ENCODE measurements at regions not wholly inside any gene's neighbourhood (a gene's known extent, or its start where the extent isn't known, plus 50 kb on each side); places are given as distances from the start of the nearest gene placed in this dataset.
"Not testable (repeated sequence)": the region's sequence is repeated elsewhere in the genome, so short reads cannot be mapped to it uniquely, and the experiment has no call there.

GRCh38 chr7:112987171-112987570, 99.5 kb downstream of the GPR85 start:
- intact Hi-C loops (cut with DNase I, micrococcal nuclease) = no loop called here
- no peak for TF ChIP-seq CTCF (IDR thresholded peaks at IDR 0.05)
- Histone ChIP-seq H3K4me3 (no peak overlapping the region), H3K4me1 (ENCODE audit: low read depth) (no peaks in the 10 kb centered on the region), H3K36me3 (ENCODE audit: low read depth) (no peaks in the 10 kb centered on the region), H3K9me3 (no peaks in the 10 kb centered on the region)
- no peak for ATAC-seq
- no peak for DNase-seq

GRCh38 chr7:112986256-112987031, 100.2 kb downstream of the GPR85 start:
- ATAC-seq (no peak), DNase-seq (no peak)
- Histone ChIP-seq H3K4me1 (ENCODE audit: low read depth) (no peaks in the 10 kb centered on the region), H3K36me3 (ENCODE audit: low read depth) (no peaks in the 10 kb centered on the region), H3K9me3 (no peaks in the 10 kb centered on the region), H3K4me3 (no peak overlapping the region)
- TF ChIP-seq CTCF (IDR thresholded peaks at IDR 0.05) = no peak
- intact Hi-C loops (cut with DNase I, micrococcal nuclease) = no loop called here

GRCh38 chr7:112985377-112985987, 101.1 kb downstream of the GPR85 start:
- intact Hi-C loops (cut with DNase I, micrococcal nuclease) = no loop called here
- no peak for TF ChIP-seq CTCF (IDR thresholded peaks at IDR 0.05)
- no peak for ATAC-seq
- no peaks in the 10 kb centered on the region for H3K36me3 ChIP-seq (ENCODE audit: low read depth)
- no peak for DNase-seq
- H3K4me1 ChIP-seq (ENCODE audit: low read depth) = no peaks in the 10 kb centered on the region
- H3K9me3 ChIP-seq = no peaks in the 10 kb centered on the region
- no peak overlapping the region for H3K4me3 ChIP-seq

GRCh38 chr7:112982441-112983063, 104.1 kb downstream of the GPR85 start:
- Histone ChIP-seq H3K4me1 (ENCODE audit: low read depth) (no peaks in the 10 kb centered on the region), H3K4me3 (no peak overlapping the region), H3K36me3 (ENCODE audit: low read depth) (no peaks in the 10 kb centered on the region), H3K9me3 (no peaks in the 10 kb centered on the region)
- no peak for DNase-seq
- intact Hi-C loops (cut with DNase I, micrococcal nuclease) = no loop called here
- no peak for ATAC-seq
- TF ChIP-seq CTCF (IDR thresholded peaks at IDR 0.05) = no peak

GRCh38 chr7:112981966-112982365, 104.7 kb downstream of the GPR85 start:
- Histone ChIP-seq H3K4me3 (no peak overlapping the region), H3K4me1 (ENCODE audit: low read depth) (no peaks in the 10 kb centered on the region), H3K9me3 (no peaks in the 10 kb centered on the region), H3K36me3 (ENCODE audit: low read depth) (no peaks in the 10 kb centered on the region)
- intact Hi-C loops (cut with DNase I, micrococcal nuclease) = no loop called here
- DNase-seq = no peak
- no peak for TF ChIP-seq CTCF (IDR thresholded peaks at IDR 0.05)
- ATAC-seq = no peak

- H3K4me1 ChIP-seq (ENCODE audit: low read depth); ATAC-seq; intact Hi-C loops (cut with DNase I, micrococcal nuclease); DNase-seq; H3K36me3 ChIP-seq (ENCODE audit: low read depth); H3K4me3 ChIP-seq; H3K9me3 ChIP-seq: not testable (repeated sequence)
Observed at GRCh38 chr7:112979055-112979454, 107.6 kb downstream of the GPR85 start.

GRCh38 chr7:112977244-112977955, 109.2 kb downstream of the GPR85 start:
- H3K36me3 ChIP-seq (ENCODE audit: low read depth); ATAC-seq; H3K4me1 ChIP-seq (ENCODE audit: low read depth); DNase-seq; H3K4me3 ChIP-seq; H3K9me3 ChIP-seq; intact Hi-C loops (cut with DNase I, micrococcal nuclease): not testable (repeated sequence)

Data from mucosa of descending colon (tissue), 3 donors.